AG09309 (cell line): ENCODE measurements at regions not wholly inside any gene's neighbourhood (a gene's known extent, or its start where the extent isn't known, plus 50 kb on each side); places are given as distances from the start of the nearest gene placed in this dataset.

Experiments
- DNase-seq: peaks from one replicate; pipeline ENCODE4 v3.0.0-alpha.2; 2010; ENCODE audit warnings: low read depth
- H3K4me3 ChIP-seq: 2 replicates; pipeline ENCODE4 v1.5.1; 2011; ENCODE audit warnings: mild to moderate bottlenecking, low read depth, low read length, moderate library complexity; ENCODE audit not compliant: control insufficient read depth
- TF ChIP-seq, protein P1 (sequence below): IDR thresholded peaks from 2 replicates; pipeline ENCODE4 v1.5.1; 2011; ENCODE audit warnings: mild to moderate bottlenecking, low read depth, low read length, inconsistent platforms; ENCODE audit not compliant: insufficient read depth, control insufficient read depth; ENCODE audit errors: missing control alignments

GRCh38 chr7:24125765-24126164, 158.2 kb upstream of the NPY start:
- H3K4me3 ChIP-seq: no peak overlapping the region
- no peak for DNase-seq
- TF ChIP-seq, protein P1, sequence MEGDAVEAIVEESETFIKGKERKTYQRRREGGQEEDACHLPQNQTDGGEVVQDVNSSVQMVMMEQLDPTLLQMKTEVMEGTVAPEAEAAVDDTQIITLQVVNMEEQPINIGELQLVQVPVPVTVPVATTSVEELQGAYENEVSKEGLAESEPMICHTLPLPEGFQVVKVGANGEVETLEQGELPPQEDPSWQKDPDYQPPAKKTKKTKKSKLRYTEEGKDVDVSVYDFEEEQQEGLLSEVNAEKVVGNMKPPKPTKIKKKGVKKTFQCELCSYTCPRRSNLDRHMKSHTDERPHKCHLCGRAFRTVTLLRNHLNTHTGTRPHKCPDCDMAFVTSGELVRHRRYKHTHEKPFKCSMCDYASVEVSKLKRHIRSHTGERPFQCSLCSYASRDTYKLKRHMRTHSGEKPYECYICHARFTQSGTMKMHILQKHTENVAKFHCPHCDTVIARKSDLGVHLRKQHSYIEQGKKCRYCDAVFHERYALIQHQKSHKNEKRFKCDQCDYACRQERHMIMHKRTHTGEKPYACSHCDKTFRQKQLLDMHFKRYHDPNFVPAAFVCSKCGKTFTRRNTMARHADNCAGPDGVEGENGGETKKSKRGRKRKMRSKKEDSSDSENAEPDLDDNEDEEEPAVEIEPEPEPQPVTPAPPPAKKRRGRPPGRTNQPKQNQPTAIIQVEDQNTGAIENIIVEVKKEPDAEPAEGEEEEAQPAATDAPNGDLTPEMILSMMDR: no peak

DNA sequence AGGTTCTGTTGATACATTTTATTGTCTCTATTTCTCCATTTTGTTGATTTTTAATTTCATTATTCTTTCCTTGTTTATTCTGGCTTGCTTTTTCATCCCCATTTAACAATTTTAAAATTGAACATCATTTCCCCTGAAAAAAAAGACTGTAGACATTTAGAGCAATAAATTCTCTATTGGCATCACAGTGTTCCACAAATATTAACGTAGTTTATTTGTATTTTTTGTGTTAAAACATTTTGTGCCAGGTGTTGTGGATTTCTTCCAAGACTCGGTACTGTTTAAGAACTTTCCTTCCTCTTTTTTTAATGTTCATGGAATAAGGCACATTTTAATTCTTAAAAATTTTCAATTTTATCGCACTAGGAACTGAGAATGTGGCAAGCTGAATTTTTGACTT, 156.1 kb upstream of the NPY start:
- no peak for DNase-seq
- TF ChIP-seq, protein P1: no peak
- H3K4me3 ChIP-seq: no peak overlapping the region

- DNase-seq: peak; percentile 8
- TF ChIP-seq, protein P1: no peak
- H3K4me3 ChIP-seq: no peak overlapping the region
These were observed 154.4 kb upstream of the NPY start for GRCh38 chr7:24129597-24129996.

DNA sequence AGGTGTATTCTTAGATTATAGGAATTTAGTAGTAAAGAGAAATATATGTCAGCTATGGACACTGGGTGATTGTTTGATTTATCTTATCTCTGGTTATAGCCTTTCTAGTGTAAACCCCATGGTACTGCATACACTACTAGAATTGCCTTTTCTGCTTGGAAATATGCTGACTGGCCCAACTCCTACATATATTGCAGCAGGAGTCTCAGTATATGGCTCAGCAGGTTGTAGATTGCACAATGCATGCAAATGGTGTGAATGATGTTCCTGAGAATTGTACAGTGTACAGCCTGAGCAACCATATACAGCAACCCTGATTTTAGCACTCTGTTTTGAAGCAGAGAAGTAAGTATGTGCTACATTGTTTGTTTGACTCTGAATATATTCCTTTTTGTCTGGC, 153.4 kb upstream of the NPY start:
- TF ChIP-seq, protein P1: no peak
- DNase-seq: no peak
- no peak overlapping the region for H3K4me3 ChIP-seq

- DNase-seq: no peak
- H3K4me3 ChIP-seq: no peak overlapping the region
- TF ChIP-seq, protein P1: no peak
These were observed 150.3 kb upstream of the NPY start for GRCh38 chr7:24133691-24134090.

DNA sequence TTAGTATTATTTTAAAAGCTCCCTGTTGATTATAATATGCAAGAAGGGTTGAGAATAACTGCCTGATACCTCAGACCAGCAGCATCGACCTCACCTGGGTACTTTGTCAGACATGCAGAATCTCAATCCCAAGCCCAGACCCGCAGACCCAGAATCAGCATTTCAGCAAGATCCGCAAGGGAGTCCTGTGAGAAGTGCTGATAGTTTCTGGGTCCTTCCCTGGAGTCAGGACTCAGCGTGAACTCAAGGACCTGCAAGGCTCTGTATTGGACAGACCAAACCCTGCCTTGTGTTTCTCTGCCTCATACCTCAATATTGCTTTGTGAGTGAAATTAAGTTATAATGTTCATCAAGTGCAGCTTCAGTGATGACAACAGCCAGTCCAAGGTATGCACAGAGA, 149.5 kb upstream of the NPY start:
- DNase-seq: no peak
- H3K4me3 ChIP-seq: no peak overlapping the region
- TF ChIP-seq, protein P1: no peak

DNA sequence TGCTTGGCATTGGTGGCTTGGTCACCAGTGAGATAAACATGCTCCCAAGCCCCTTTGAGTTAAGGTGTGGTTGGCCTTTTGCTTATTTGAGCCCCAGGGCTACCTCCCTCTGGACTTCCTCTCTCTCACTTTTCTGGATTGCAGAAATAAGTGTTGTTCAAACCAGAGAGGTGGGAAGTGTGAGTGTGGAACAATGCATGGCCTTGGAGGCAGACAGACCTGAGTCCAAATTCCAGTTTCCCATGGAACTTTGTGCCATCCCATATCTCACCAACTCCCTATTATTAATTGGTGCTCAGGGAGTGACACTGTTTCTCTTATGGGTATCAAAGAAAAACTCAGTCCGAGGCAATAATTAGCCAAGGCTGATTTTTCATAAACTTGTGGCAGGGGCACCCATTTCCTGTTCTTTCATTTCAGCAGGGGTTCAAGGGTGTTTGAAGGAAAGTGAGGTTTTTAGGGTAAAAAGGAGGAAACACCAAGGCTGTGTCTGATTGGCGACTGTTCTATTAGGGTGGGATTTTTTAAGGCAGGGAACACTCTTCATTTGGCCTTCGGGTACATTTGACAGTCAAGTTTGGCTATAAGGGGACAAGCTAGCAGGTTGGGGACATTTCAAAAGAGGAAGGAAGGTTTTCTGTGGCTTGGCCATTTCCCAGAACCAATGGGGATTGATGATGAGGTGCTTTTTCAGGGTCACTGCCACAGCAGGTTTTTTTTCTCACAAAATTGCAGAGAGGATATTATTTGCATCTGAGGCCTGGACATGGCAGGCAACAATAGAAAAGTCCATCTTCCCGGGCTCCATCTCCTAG, 148.8 kb upstream of the NPY start:
- no peak for DNase-seq
- H3K4me3 ChIP-seq: no peak overlapping the region
- TF ChIP-seq, protein P1: no peak
